ENCODE measurements at regions not wholly inside any gene's neighbourhood (a gene's known extent, or its start where the extent isn't known, plus 50 kb on each side); places are given as distances from the start of the nearest gene placed in this dataset.

GRCh38 chr11:115700496-115700895, 196.3 kb upstream of the CADM1 start:
- no peak for TF ChIP-seq CTCF (IDR thresholded peaks at IDR 0.05)

GRCh38 chr11:115699733-115700132, 195.5 kb upstream of the CADM1 start:
- no peak for TF ChIP-seq CTCF (IDR thresholded peaks at IDR 0.05)

- TF ChIP-seq CTCF (IDR thresholded peaks at IDR 0.05), result no peak
These were observed 195.1 kb upstream of the CADM1 start for GRCh38 chr11:115699326-115699725.

GRCh38 chr11:115698243-115698642, 194.0 kb upstream of the CADM1 start:
- TF ChIP-seq CTCF (IDR thresholded peaks at IDR 0.05), result no peak

GRCh38 chr11:115696563-115696962, 192.3 kb upstream of the CADM1 start:
- no peak for TF ChIP-seq CTCF (IDR thresholded peaks at IDR 0.05)

GRCh38 chr11:115695677-115696364, 191.6 kb upstream of the CADM1 start:
- TF ChIP-seq CTCF (IDR thresholded peaks at IDR 0.05), result no peak

GRCh38 chr11:115693002-115693401, 188.8 kb upstream of the CADM1 start:
- TF ChIP-seq CTCF (IDR thresholded peaks at IDR 0.05), result no peak

GRCh38 chr11:115691030-115691429, 186.8 kb upstream of the CADM1 start:
- no peak for TF ChIP-seq CTCF (IDR thresholded peaks at IDR 0.05)

Data from LNCAP (cell line).